ENCODE measurements at regions not wholly inside any gene's neighbourhood (a gene's known extent, or its start where the extent isn't known, plus 50 kb on each side); places are given as distances from the start of the nearest gene placed in this dataset.

DNA sequence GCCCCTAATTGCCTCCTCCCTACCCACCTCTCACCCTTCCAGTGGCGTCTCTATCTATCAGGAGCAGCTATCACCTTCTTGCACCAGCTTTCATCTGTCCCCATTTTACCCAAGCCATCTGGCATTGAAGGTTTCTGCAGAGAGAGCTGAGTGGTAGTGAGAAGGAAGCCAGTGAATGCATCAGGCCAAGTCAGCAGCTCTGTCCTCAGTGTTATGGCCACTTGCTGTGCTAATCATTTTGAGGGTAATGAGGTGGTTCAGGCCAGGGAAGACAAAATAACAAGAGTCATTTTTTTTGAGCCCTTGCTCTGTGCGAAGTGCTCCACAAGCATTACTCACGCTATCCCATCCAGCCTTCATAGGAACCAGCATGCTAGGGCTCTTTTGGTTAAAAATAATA lies 164.7 kb downstream of the SUDS3 start:
- TF ChIP-seq CTCF (IDR thresholded peaks at IDR 0.05) (no peak), EZH2 (IDR thresholded peaks at IDR 0.05; ENCODE audit: borderline replicate concordance, insufficient read depth, low read depth, low read length, poor library complexity, severe bottlenecking) (no peak)
